ENCODE measurements at regions not wholly inside any gene's neighbourhood (a gene's known extent, or its start where the extent isn't known, plus 50 kb on each side); places are given as distances from the start of the nearest gene placed in this dataset.

GRCh38 chr4:178778496-178778895, 1336.3 kb upstream of the AGA start:
- TF ChIP-seq CTCF (IDR thresholded peaks at IDR 0.05; ENCODE audit: low read depth, low read length), result no peak
- in situ Hi-C loops (cut with HindIII; ENCODE audit: low sequenced_read_pairs), result no loop called here
- DNase-seq (ENCODE audit: low read depth, low spot score), result no peak
- H3K4me3 ChIP-seq (ENCODE audit: low read depth, low read length), result no peak overlapping the region

GRCh38 chr4:178781779-178782178, 1339.5 kb upstream of the AGA start:
- TF ChIP-seq CTCF (IDR thresholded peaks at IDR 0.05; ENCODE audit: low read depth, low read length), result no peak
- in situ Hi-C loops (cut with HindIII; ENCODE audit: low sequenced_read_pairs), result no loop called here
- H3K4me3 ChIP-seq (ENCODE audit: low read depth, low read length), result no peak overlapping the region
- DNase-seq (ENCODE audit: low read depth, low spot score), result no peak

DNA sequence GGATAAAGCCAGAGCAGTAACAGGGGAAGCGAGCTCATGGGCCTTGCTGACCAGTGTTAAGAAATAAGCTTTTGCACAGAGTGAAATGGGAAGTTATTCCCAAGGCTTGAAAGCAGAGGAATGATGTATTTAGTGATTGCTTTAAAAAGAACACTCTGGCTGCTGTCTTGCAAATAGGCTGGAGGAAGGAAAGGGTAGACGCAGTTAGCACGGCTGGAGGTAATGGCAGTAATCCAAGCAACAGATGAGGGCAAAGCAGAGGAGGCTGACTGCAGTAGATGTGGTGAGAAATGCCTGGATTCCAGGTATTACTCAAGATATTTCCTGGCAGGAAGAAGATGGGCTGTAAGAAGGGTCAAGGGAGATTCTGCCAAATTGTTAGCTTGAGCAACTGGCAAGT, 1342.3 kb upstream of the AGA start:
- DNase-seq (ENCODE audit: low read depth, low spot score), result peak; percentile 40
- TF ChIP-seq CTCF (IDR thresholded peaks at IDR 0.05; ENCODE audit: low read depth, low read length), result no peak
- H3K4me3 ChIP-seq (ENCODE audit: low read depth, low read length), result no peak overlapping the region
- in situ Hi-C loops (cut with HindIII; ENCODE audit: low sequenced_read_pairs), result no loop called here

GRCh38 chr4:178789279-178789678, 1347.0 kb upstream of the AGA start:
- no peak overlapping the region for H3K4me3 ChIP-seq (ENCODE audit: low read depth, low read length)
- in situ Hi-C loops (cut with HindIII; ENCODE audit: low sequenced_read_pairs), result no loop called here
- no peak for TF ChIP-seq CTCF (IDR thresholded peaks at IDR 0.05; ENCODE audit: low read depth, low read length)
- no peak for DNase-seq (ENCODE audit: low read depth, low spot score)

DNA sequence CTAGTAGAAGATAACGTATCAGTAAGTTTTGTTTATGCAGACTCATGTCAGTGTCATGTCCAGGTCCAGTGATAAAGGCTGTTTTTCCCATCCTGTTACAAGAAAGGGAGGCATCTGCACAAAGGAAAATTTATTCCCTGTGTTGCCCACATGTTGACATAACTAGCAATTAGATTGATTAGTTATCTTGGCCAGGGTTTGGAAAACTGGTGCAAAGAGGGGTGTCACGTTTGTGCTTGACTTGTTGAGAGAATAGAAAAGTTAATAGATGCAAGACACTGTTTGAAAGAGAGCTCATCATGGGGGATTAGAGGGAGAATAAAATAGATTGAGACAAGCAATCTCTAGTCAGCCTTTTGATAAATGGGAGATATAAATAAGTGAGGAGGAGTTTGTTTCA, 1357.0 kb upstream of the AGA start:
- no peak for DNase-seq (ENCODE audit: low read depth, low spot score)
- in situ Hi-C loops (cut with HindIII; ENCODE audit: low sequenced_read_pairs), result no loop called here
- H3K4me3 ChIP-seq (ENCODE audit: low read depth, low read length), result no peak overlapping the region
- TF ChIP-seq CTCF (IDR thresholded peaks at IDR 0.05; ENCODE audit: low read depth, low read length), result no peak

GRCh38 chr4:178808106-178808505, 1365.9 kb upstream of the AGA start:
- DNase-seq (ENCODE audit: low read depth, low spot score), result no peak
- in situ Hi-C loops (cut with HindIII; ENCODE audit: low sequenced_read_pairs), result no loop called here
- no peak for TF ChIP-seq CTCF (IDR thresholded peaks at IDR 0.05; ENCODE audit: low read depth, low read length)
- no peak overlapping the region for H3K4me3 ChIP-seq (ENCODE audit: low read depth, low read length)

DNA sequence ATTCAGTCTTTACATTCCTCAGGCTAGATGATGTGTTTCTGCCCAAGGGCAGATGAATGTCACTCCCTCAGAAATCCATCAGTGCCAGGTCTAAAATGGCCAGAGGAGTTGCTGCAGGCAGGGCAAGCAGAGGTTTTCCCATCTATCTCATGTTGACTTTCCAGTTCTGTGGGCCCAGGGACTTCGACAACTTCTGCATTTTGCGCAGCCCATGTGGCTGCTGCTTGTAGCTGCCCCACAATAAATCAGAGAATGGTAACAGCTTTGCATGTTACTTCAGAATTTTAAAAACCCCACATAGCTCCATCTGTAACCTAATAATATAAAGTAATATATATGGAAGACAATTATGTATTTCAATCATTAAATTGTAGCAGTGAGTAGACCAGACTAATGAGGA, 1367.7 kb upstream of the AGA start:
- in situ Hi-C loops (cut with HindIII; ENCODE audit: low sequenced_read_pairs), result no loop called here
- no peak overlapping the region for H3K4me3 ChIP-seq (ENCODE audit: low read depth, low read length)
- DNase-seq (ENCODE audit: low read depth, low spot score), result no peak
- TF ChIP-seq CTCF (IDR thresholded peaks at IDR 0.05; ENCODE audit: low read depth, low read length), result no peak

Measured in astrocyte of the spinal cord (primary cell).